Erythroblast (primary cell): ENCODE measurements at regions not wholly inside any gene's neighbourhood (a gene's known extent, or its start where the extent isn't known, plus 50 kb on each side); places are given as distances from the start of the nearest gene placed in this dataset.

Experiments used
- GATA1 ChIP-seq: IDR thresholded peaks from 2 replicates; pipeline ENCODE4 v1.6.1; 2011; ENCODE audit warnings: low read depth, mild to moderate bottlenecking, control low read depth, low read length, moderate library complexity
- POLR2A ChIP-seq: IDR thresholded peaks from 2 replicates; pipeline ENCODE4 v1.6.1; 2011; ENCODE audit warnings: mild to moderate bottlenecking, low read length

DNA sequence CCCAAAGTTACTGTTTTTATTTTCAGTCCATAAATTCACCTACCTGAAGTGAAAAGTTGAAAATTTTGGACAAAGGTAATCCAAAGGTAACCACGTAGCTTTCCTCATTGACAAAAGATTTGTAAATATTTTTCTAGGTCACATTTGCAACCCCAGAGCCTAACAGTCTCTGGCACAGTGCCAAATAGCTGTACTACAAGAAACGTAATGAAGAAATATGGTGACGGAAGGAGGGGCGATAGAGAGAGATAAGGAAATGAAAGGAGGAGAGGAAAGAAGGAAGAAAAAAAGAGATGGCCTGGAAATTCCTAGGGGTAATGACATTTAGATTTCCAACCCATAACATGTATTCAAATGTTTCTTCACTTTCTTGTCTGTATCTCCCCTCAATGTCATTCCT lies 159.4 kb downstream of the BARHL2 start:
- TF ChIP-seq POLR2A (no peak), GATA1 (no peak)
